ENCODE measurements at regions not wholly inside any gene's neighbourhood (a gene's known extent, or its start where the extent isn't known, plus 50 kb on each side); places are given as distances from the start of the nearest gene placed in this dataset.

GRCh38 chr3:46131884-46132450, 76.1 kb downstream of the CCR1 start (continued):
- TF ChIP-seq MNT (conservative IDR thresholded peaks at IDR 0.05) (no peak), ARID2 (IDR thresholded peaks at IDR 0.05) (no peak), U2AF1 (optimal IDR thresholded peaks at IDR 0.05; ENCODE audit: low read depth, low read length) (no peak), NUFIP1 (IDR thresholded peaks at IDR 0.05; ENCODE audit: partially characterized antibody) (no peak), GTF2A2 (tag; IDR thresholded peaks at IDR 0.05) (no peak), LARP7 (IDR thresholded peaks at IDR 0.05) (no peak), CEBPG (CRISPR knock-in tag; IDR thresholded peaks at IDR 0.05) (no peak), CEBPG (tag; conservative IDR thresholded peaks at IDR 0.05 in 1 of 2, IDR thresholded peaks at IDR 0.05 in 1 of 2) (no peak), ZKSCAN3 (CRISPR knock-in tag; IDR thresholded peaks at IDR 0.05) (no peak), FOXA3 (CRISPR knock-in tag; conservative IDR thresholded peaks at IDR 0.05 in 1 of 2, IDR thresholded peaks at IDR 0.05 in 1 of 2) (no peak), KDM1A (IDR thresholded peaks at IDR 0.05) (no peak), BCLAF1 (IDR thresholded peaks at IDR 0.05; ENCODE audit: borderline replicate concordance in 1 of 2, control insufficient read depth in 1 of 2, low read depth in 2 of 2, low read length in 1 of 2) (no peak)
